ENCODE measurements at regions not wholly inside any gene's neighbourhood (a gene's known extent, or its start where the extent isn't known, plus 50 kb on each side); places are given as distances from the start of the nearest gene placed in this dataset.

- TF ChIP-seq CTCF (IDR thresholded peaks at IDR 0.05) = no peak
- TF ChIP-seq CBX2 (IDR thresholded peaks at IDR 0.05; ENCODE audit: borderline replicate concordance, low read depth) = no peak
- no peak for TF ChIP-seq HOXA7 (CRISPR knock-in tag; IDR thresholded peaks at IDR 0.05)
- TF ChIP-seq POLR2A (IDR thresholded peaks at IDR 0.05; ENCODE audit: low read length) = no peak
- TF ChIP-seq REST (IDR thresholded peaks at IDR 0.05) = no peak
Observed at GRCh38 chr4:156476359-156476758, 495.2 kb downstream of the PDGFC start.

Measured in A549 (cell line).